ENCODE measurements at regions not wholly inside any gene's neighbourhood (a gene's known extent, or its start where the extent isn't known, plus 50 kb on each side); places are given as distances from the start of the nearest gene placed in this dataset.

- Histone ChIP-seq H3K4me2 (ENCODE audit: low read length) (no peak overlapping the region), H2AFZ (ENCODE audit: insufficient read depth, low read length, poor library complexity) (no peak overlapping the region), H4K12ac (ENCODE audit: low read depth, low read length) (no peak overlapping the region), H2BK120ac (ENCODE audit: insufficient read depth, low read length, poor library complexity) (no peak overlapping the region), H2BK12ac (ENCODE audit: low read length) (no peak overlapping the region), H3K18ac (ENCODE audit: low read length) (no peak overlapping the region), H3K79me1 (ENCODE audit: low read length) (peaks cover 2% of the 10 kb centered on the region), H3K14ac (ENCODE audit: low read length) (no peak overlapping the region), H3K23ac (ENCODE audit: low read length) (no peak overlapping the region), H3K4me1 (ENCODE audit: control insufficient read depth in 1 of 2, insufficient read depth in 2 of 2, low read length in 2 of 2) (peaks cover 0 to 4% of the 10 kb centered on the region in 2 experiments), H3K79me2 (ENCODE audit: control insufficient read depth, insufficient read depth, low read length, poor library complexity) (no peaks in the 10 kb centered on the region), H3K27me3 (ENCODE audit: insufficient read depth, low read length) (no peaks in the 10 kb centered on the region), H3K4ac (ENCODE audit: low read depth, low read length) (no peak overlapping the region), H4K91ac (ENCODE audit: low read depth, low read length) (no peak overlapping the region), H3K27ac (ENCODE audit: low read depth, low read length) (no peak overlapping the region), H3K4me3 (ENCODE audit: low read depth, low read length) (no peak overlapping the region), H3K9me3 (ENCODE audit: insufficient read depth, low read depth, low read length) (no peaks in the 10 kb centered on the region), H3K36me3 (ENCODE audit: control insufficient read depth in 1 of 2, insufficient read depth in 2 of 2, low read length in 2 of 2) (no peaks in the 10 kb centered on the region), H4K8ac (ENCODE audit: low read depth, low read length) (no peak overlapping the region), H2AK5ac (ENCODE audit: low read length) (no peak overlapping the region), H3K9ac (ENCODE audit: low read length) (no peak overlapping the region), H2BK5ac (ENCODE audit: low read depth, low read length, poor library complexity) (no peak overlapping the region)
- no CpG with 5 or more reads among the region's 1 CpG for WGBS (ENCODE audit: extremely low coverage, insufficient coverage, insufficient read length)
- no peak for DNase-seq
These were observed 448.2 kb upstream of the SETBP1 start for GRCh38 chr18:44232500-44232899.

GRCh38 chr18:44238454-44238853, 442.2 kb upstream of the SETBP1 start:
- H3K9ac ChIP-seq (ENCODE audit: low read length) = no peak overlapping the region
- H4K12ac ChIP-seq (ENCODE audit: low read depth, low read length) = no peak overlapping the region
- no peaks in the 10 kb centered on the region for H3K27me3 ChIP-seq (ENCODE audit: insufficient read depth, low read length)
- DNase-seq = peak in 1 of 2 donors; percentile 7
- no peak overlapping the region for H2BK12ac ChIP-seq (ENCODE audit: low read length)
- H3K79me2 ChIP-seq (ENCODE audit: control insufficient read depth, insufficient read depth, low read length, poor library complexity) = no peaks in the 10 kb centered on the region
- H3K4me2 ChIP-seq (ENCODE audit: low read length) = no peak overlapping the region
- no peak overlapping the region for H2BK5ac ChIP-seq (ENCODE audit: low read depth, low read length, poor library complexity)
- H3K4me1 ChIP-seq (ENCODE audit: control insufficient read depth in 1 of 2, insufficient read depth in 2 of 2, low read length in 2 of 2) = no peaks in the 10 kb centered on the region
- no peak overlapping the region for H3K4ac ChIP-seq (ENCODE audit: low read depth, low read length)
- H3K14ac ChIP-seq (ENCODE audit: low read length) = no peak overlapping the region
- H4K8ac ChIP-seq (ENCODE audit: low read depth, low read length) = no peak overlapping the region
- no peak overlapping the region for H3K4me3 ChIP-seq (ENCODE audit: low read depth, low read length)
- no peak overlapping the region for H4K91ac ChIP-seq (ENCODE audit: low read depth, low read length)
- no peak overlapping the region for H2AK5ac ChIP-seq (ENCODE audit: low read length)
- no peak overlapping the region for H3K27ac ChIP-seq (ENCODE audit: low read depth, low read length)
- no peak overlapping the region for H3K23ac ChIP-seq (ENCODE audit: low read length)
- WGBS (ENCODE audit: extremely low coverage, insufficient coverage, insufficient read length) = no CpG with 5 or more reads among the region's 2 CpGs
- no peak overlapping the region for H2AFZ ChIP-seq (ENCODE audit: insufficient read depth, low read length, poor library complexity)
- no peaks in the 10 kb centered on the region for H3K79me1 ChIP-seq (ENCODE audit: low read length)
- no peak overlapping the region for H3K18ac ChIP-seq (ENCODE audit: low read length)
- H3K9me3 ChIP-seq (ENCODE audit: insufficient read depth, low read depth, low read length) = no peaks in the 10 kb centered on the region
- no peak overlapping the region for H2BK120ac ChIP-seq (ENCODE audit: insufficient read depth, low read length, poor library complexity)
- no peaks in the 10 kb centered on the region for H3K36me3 ChIP-seq (ENCODE audit: control insufficient read depth in 1 of 2, insufficient read depth in 2 of 2, low read length in 2 of 2)

- no peak overlapping the region for H3K4me2 ChIP-seq (ENCODE audit: low read length)
- no peaks in the 10 kb centered on the region for H3K79me2 ChIP-seq (ENCODE audit: control insufficient read depth, insufficient read depth, low read length, poor library complexity)
- H2BK12ac ChIP-seq (ENCODE audit: low read length) = no peak overlapping the region
- H3K36me3 ChIP-seq (ENCODE audit: control insufficient read depth in 1 of 2, insufficient read depth in 2 of 2, low read length in 2 of 2) = no peaks in the 10 kb centered on the region
- no peak overlapping the region for H2AK5ac ChIP-seq (ENCODE audit: low read length)
- no peak overlapping the region for H2BK5ac ChIP-seq (ENCODE audit: low read depth, low read length, poor library complexity)
- no peaks in the 10 kb centered on the region for H3K9me3 ChIP-seq (ENCODE audit: insufficient read depth, low read depth, low read length)
- H3K14ac ChIP-seq (ENCODE audit: low read length) = no peak overlapping the region
- H4K8ac ChIP-seq (ENCODE audit: low read depth, low read length) = no peak overlapping the region
- no peak overlapping the region for H3K18ac ChIP-seq (ENCODE audit: low read length)
- no peak overlapping the region for H3K27ac ChIP-seq (ENCODE audit: low read depth, low read length)
- H3K23ac ChIP-seq (ENCODE audit: low read length) = no peak overlapping the region
- H3K4me1 ChIP-seq (ENCODE audit: control insufficient read depth in 1 of 2, insufficient read depth in 2 of 2, low read length in 2 of 2) = no peaks in the 10 kb centered on the region
- H3K27me3 ChIP-seq (ENCODE audit: insufficient read depth, low read length) = no peaks in the 10 kb centered on the region
- no peak overlapping the region for H3K4me3 ChIP-seq (ENCODE audit: low read depth, low read length)
- WGBS (ENCODE audit: extremely low coverage, insufficient coverage, insufficient read length) = no CpG with 5 or more reads among the region's 1 CpG
- no peak overlapping the region for H3K4ac ChIP-seq (ENCODE audit: low read depth, low read length)
- no peak overlapping the region for H4K12ac ChIP-seq (ENCODE audit: low read depth, low read length)
- H2AFZ ChIP-seq (ENCODE audit: insufficient read depth, low read length, poor library complexity) = no peak overlapping the region
- no peak overlapping the region for H2BK120ac ChIP-seq (ENCODE audit: insufficient read depth, low read length, poor library complexity)
- no peak overlapping the region for H4K91ac ChIP-seq (ENCODE audit: low read depth, low read length)
- no peaks in the 10 kb centered on the region for H3K79me1 ChIP-seq (ENCODE audit: low read length)
- H3K9ac ChIP-seq (ENCODE audit: low read length) = no peak overlapping the region
- DNase-seq = no peak
These were observed 441.8 kb upstream of the SETBP1 start for GRCh38 chr18:44238911-44239310.

GRCh38 chr18:44241020-44241419, 439.7 kb upstream of the SETBP1 start:
- Histone ChIP-seq H3K27me3 (ENCODE audit: insufficient read depth, low read length) (no peaks in the 10 kb centered on the region), H2AFZ (ENCODE audit: insufficient read depth, low read length, poor library complexity) (no peak overlapping the region), H3K23ac (ENCODE audit: low read length) (no peak overlapping the region), H3K36me3 (ENCODE audit: control insufficient read depth in 1 of 2, insufficient read depth in 2 of 2, low read length in 2 of 2) (no peaks in the 10 kb centered on the region), H3K4ac (ENCODE audit: low read depth, low read length) (no peak overlapping the region), H2BK5ac (ENCODE audit: low read depth, low read length, poor library complexity) (no peak overlapping the region), H3K79me1 (ENCODE audit: low read length) (no peaks in the 10 kb centered on the region), H3K4me1 (ENCODE audit: control insufficient read depth in 1 of 2, insufficient read depth in 2 of 2, low read length in 2 of 2) (no peaks in the 10 kb centered on the region), H4K8ac (ENCODE audit: low read depth, low read length) (no peak overlapping the region), H3K18ac (ENCODE audit: low read length) (no peak overlapping the region), H3K4me2 (ENCODE audit: low read length) (no peak overlapping the region), H3K27ac (ENCODE audit: low read depth, low read length) (no peak overlapping the region), H2BK120ac (ENCODE audit: insufficient read depth, low read length, poor library complexity) (no peak overlapping the region), H2AK5ac (ENCODE audit: low read length) (no peak overlapping the region), H3K9ac (ENCODE audit: low read length) (no peak overlapping the region), H3K79me2 (ENCODE audit: control insufficient read depth, insufficient read depth, low read length, poor library complexity) (no peaks in the 10 kb centered on the region), H3K9me3 (ENCODE audit: insufficient read depth, low read depth, low read length) (no peaks in the 10 kb centered on the region), H2BK12ac (ENCODE audit: low read length) (no peak overlapping the region), H3K4me3 (ENCODE audit: low read depth, low read length) (no peak overlapping the region), H3K14ac (ENCODE audit: low read length) (no peak overlapping the region), H4K91ac (ENCODE audit: low read depth, low read length) (no peak overlapping the region), H4K12ac (ENCODE audit: low read depth, low read length) (no peak overlapping the region)
- no CpG with 5 or more reads among the region's 5 CpGs for WGBS (ENCODE audit: extremely low coverage, insufficient coverage, insufficient read length)
- DNase-seq = no peak

All from trophoblast cell (in vitro differentiated cells and primary cell).